ENCODE measurements at regions not wholly inside any gene's neighbourhood (a gene's known extent, or its start where the extent isn't known, plus 50 kb on each side); places are given as distances from the start of the nearest gene placed in this dataset.

- TF ChIP-seq MXI1 (IDR thresholded peaks at IDR 0.05; ENCODE audit: low read depth, low read length) (no peak), PBX3 (IDR thresholded peaks at IDR 0.05; ENCODE audit: insufficient replicate concordance, low read depth, low read length) (no peak), ZNF217 (IDR thresholded peaks at IDR 0.05) (no peak), POLR2AphosphoS2 (IDR thresholded peaks at IDR 0.05; ENCODE audit: low read depth, low read length) (no peak), POLR2A (IDR thresholded peaks at IDR 0.05; ENCODE audit: low read depth, low read length) (no peak), RAD21 (IDR thresholded peaks at IDR 0.05; ENCODE audit: insufficient read depth, low read depth, low read length) (no peak)
- TF ChIP-seq, protein P1, sequence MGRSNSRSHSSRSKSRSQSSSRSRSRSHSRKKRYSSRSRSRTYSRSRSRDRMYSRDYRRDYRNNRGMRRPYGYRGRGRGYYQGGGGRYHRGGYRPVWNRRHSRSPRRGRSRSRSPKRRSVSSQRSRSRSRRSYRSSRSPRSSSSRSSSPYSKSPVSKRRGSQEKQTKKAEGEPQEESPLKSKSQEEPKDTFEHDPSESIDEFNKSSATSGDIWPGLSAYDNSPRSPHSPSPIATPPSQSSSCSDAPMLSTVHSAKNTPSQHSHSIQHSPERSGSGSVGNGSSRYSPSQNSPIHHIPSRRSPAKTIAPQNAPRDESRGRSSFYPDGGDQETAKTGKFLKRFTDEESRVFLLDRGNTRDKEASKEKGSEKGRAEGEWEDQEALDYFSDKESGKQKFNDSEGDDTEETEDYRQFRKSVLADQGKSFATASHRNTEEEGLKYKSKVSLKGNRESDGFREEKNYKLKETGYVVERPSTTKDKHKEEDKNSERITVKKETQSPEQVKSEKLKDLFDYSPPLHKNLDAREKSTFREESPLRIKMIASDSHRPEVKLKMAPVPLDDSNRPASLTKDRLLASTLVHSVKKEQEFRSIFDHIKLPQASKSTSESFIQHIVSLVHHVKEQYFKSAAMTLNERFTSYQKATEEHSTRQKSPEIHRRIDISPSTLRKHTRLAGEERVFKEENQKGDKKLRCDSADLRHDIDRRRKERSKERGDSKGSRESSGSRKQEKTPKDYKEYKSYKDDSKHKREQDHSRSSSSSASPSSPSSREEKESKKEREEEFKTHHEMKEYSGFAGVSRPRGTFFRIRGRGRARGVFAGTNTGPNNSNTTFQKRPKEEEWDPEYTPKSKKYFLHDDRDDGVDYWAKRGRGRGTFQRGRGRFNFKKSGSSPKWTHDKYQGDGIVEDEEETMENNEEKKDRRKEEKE (IDR thresholded peaks at IDR 0.05), result no peak
These were observed 811.8 kb upstream of the CELF2 start (continued) for GRCh38 chr10:10205906-10206305.

DNA sequence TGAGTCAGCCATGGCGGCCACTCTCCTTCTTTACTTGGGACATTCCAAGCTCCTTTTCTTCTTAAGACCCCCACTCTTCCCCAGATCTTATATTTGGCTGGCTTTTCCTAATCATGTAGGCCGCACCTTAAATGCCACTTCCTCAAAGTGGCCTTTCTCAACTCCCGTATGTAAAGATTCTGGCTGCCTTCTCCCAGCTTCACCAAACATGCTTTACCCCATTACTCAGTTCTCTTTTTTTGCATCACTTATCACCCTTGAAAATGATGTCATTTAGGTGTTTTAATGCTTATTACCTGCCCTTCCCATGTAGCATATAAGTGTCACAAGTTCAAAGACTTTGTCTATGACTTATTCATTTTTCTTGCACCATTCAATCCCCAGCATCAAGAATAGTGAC is 810.1 kb upstream of the CELF2 start:
- CTCF ChIA-PET, result no interaction called here
- H3K9ac ChIP-seq (ENCODE audit: control insufficient read depth, insufficient read depth, low read length), result no peak overlapping the region
- BruUV-seq (replicated peaks), result no TSS peak
- FAIRE-seq (no peak), ATAC-seq (no peak), DNase-seq (ENCODE audit: low read depth, low spot score) (no peak)
- H4K20me1 ChIP-seq (ENCODE audit: control insufficient read depth, insufficient read depth), result no peaks in the 10 kb centered on the region
- no peaks in the 10 kb centered on the region for H3K79me2 ChIP-seq (ENCODE audit: control insufficient read depth, insufficient read depth, low read length)
- intact Hi-C loops (cut with micrococcal nuclease; ENCODE audit: unreplicated experiment) (no loop called here), in situ Hi-C loops (cut with MboI) (no loop called here)
- no peak overlapping the region for H3K4me2 ChIP-seq (ENCODE audit: control insufficient read depth, insufficient read depth)
- SMC1A ChIA-PET (ENCODE audit: uncharacterized antibody, unreplicated experiment), result interaction anchor here (1.4 kb wide), 1 partner anchor 12 kb away, joined by 4 read pairs; no protein-coding TSS in a partner anchor
- TF ChIP-seq, protein P2, sequence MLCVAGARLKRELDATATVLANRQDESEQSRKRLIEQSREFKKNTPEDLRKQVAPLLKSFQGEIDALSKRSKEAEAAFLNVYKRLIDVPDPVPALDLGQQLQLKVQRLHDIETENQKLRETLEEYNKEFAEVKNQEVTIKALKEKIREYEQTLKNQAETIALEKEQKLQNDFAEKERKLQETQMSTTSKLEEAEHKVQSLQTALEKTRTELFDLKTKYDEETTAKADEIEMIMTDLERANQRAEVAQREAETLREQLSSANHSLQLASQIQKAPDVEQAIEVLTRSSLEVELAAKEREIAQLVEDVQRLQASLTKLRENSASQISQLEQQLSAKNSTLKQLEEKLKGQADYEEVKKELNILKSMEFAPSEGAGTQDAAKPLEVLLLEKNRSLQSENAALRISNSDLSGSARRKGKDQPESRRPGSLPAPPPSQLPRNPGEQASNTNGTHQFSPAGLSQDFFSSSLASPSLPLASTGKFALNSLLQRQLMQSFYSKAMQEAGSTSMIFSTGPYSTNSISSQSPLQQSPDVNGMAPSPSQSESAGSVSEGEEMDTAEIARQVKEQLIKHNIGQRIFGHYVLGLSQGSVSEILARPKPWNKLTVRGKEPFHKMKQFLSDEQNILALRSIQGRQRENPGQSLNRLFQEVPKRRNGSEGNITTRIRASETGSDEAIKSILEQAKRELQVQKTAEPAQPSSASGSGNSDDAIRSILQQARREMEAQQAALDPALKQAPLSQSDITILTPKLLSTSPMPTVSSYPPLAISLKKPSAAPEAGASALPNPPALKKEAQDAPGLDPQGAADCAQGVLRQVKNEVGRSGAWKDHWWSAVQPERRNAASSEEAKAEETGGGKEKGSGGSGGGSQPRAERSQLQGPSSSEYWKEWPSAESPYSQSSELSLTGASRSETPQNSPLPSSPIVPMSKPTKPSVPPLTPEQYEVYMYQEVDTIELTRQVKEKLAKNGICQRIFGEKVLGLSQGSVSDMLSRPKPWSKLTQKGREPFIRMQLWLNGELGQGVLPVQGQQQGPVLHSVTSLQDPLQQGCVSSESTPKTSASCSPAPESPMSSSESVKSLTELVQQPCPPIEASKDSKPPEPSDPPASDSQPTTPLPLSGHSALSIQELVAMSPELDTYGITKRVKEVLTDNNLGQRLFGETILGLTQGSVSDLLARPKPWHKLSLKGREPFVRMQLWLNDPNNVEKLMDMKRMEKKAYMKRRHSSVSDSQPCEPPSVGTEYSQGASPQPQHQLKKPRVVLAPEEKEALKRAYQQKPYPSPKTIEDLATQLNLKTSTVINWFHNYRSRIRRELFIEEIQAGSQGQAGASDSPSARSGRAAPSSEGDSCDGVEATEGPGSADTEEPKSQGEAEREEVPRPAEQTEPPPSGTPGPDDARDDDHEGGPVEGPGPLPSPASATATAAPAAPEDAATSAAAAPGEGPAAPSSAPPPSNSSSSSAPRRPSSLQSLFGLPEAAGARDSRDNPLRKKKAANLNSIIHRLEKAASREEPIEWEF (IDR thresholded peaks at IDR 0.05; ENCODE audit: insufficient replicate concordance, low read depth, low read length), result no peak
- TF ChIP-seq SPI1 (IDR thresholded peaks at IDR 0.05; ENCODE audit: borderline replicate concordance, insufficient read depth, low read depth, low read length), result 0 out of 2 replicates have a peak, but pooled peaks have one; percentile 16
- H3K4me1 ChIP-seq (ENCODE audit: control insufficient read depth, insufficient read depth, low read length), result no peaks in the 10 kb centered on the region
- no peak overlapping the region for H3K4me3 ChIP-seq
- no peaks in the 10 kb centered on the region for H3K27me3 ChIP-seq (replicated peaks in 1 of 2; ENCODE audit: control insufficient read depth in 2 of 2, insufficient read depth in 2 of 2, low read length in 1 of 2)
- RAD21 ChIA-PET (ENCODE audit: unreplicated experiment), result no interaction called here
- H3K27ac ChIP-seq (ENCODE audit: control insufficient read depth, insufficient read depth), result no peak overlapping the region
- 30% methylated on average over 2 of the region's 3 CpGs for WGBS (ENCODE audit: insufficient coverage, insufficient replicate concordance, low lambda C conversion rate, missing lambda C conversion rate)
- H3K9me3 ChIP-seq (replicated peaks; ENCODE audit: control insufficient read depth, insufficient read depth, low read length), result no peaks in the 10 kb centered on the region; the same call in 2 of the 3 replicates
- H2AFZ ChIP-seq (ENCODE audit: control insufficient read depth, low read depth, low read length), result no peak overlapping the region
- POLR2A ChIA-PET, result no interaction called here
- H3K36me3 ChIP-seq (ENCODE audit: control insufficient read depth in 2 of 2, insufficient read depth in 2 of 2, low read length in 1 of 2), result no peaks in the 10 kb centered on the region
